HT1080 (cell line): ENCODE measurements at regions not wholly inside any gene's neighbourhood (a gene's known extent, or its start where the extent isn't known, plus 50 kb on each side); places are given as distances from the start of the nearest gene placed in this dataset.
A peak's percentile ranks its signal among the peaks of the same experiment; 100 is the strongest.
"Not testable (repeated sequence)": the region's sequence is repeated elsewhere in the genome, so short reads cannot be mapped to it uniquely, and the experiment has no call there.

ENCODE experiments used
- DNase-seq: peaks from one replicate; pipeline ENCODE4 v3.0.0-alpha.2; 2015; ENCODE audit warnings: low read depth

GRCh38 chr10:35946556-35946955 is 304.5 kb upstream of the FZD8 start:
- DNase-seq, result peak; percentile 3

DNA sequence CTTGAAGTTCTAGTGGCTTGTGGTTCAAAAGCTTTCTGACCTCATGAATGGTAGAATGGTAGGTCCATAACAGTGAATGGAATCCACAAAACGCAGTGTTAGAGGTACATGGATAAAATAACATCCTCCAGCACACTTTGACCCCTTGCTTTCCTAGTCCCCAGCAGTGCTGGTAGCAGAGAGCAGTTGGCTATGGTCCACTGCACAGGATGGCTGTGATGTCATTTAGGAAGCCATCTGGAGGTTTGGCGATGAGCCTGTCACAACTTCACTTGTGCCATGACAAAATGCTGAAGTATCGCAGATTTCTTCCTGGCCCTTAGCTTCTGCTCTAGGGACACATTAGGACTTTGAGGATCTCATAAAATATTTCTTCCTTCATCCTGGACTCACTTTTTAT is 300.0 kb upstream of the FZD8 start:
- no peak for DNase-seq

- no peak for DNase-seq
Measured at GRCh38 chr10:35940141-35941041, 298.3 kb upstream of the FZD8 start.

DNA sequence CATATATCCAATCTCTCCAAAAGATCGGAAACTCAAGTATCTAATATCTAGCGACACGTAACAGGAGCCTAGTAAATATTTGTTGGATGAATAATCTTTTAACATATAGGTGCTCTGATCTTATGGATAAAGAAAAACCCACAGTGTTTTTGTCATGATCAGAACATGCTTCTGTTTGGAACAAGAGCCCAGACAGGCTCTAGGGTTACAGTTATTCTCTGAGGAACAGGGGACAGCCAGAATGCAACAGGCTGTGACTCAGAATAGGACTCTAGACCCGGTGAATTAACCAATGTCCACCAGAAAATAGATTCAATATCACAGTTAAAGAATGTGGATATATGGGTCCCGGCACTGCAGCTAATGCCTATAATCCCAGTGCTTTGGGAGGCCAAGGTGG is 296.1 kb upstream of the FZD8 start:
- DNase-seq, result no peak

DNA sequence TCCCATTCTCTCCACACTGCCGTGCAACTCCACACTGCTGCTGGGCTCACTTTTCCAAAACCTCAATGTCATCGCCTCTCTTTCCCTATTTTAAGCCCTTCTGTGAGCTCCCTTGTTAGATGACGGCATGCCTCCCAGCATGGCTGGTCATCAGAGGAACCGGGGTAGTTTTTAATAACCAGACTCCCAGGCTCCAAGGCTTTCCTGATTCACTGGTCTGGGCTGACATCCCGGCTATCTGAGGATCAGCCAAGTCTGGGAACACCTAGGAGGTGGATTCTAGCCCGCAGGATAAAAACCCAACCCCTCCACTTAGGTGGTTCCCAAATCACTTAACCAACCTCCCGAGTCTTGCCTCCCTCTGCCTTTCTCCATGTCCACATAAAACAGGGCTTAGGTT is 295.4 kb upstream of the FZD8 start:
- DNase-seq, result no peak

- no peak for DNase-seq
Measured at GRCh38 chr10:35934642-35934995, 292.5 kb upstream of the FZD8 start.

DNA sequence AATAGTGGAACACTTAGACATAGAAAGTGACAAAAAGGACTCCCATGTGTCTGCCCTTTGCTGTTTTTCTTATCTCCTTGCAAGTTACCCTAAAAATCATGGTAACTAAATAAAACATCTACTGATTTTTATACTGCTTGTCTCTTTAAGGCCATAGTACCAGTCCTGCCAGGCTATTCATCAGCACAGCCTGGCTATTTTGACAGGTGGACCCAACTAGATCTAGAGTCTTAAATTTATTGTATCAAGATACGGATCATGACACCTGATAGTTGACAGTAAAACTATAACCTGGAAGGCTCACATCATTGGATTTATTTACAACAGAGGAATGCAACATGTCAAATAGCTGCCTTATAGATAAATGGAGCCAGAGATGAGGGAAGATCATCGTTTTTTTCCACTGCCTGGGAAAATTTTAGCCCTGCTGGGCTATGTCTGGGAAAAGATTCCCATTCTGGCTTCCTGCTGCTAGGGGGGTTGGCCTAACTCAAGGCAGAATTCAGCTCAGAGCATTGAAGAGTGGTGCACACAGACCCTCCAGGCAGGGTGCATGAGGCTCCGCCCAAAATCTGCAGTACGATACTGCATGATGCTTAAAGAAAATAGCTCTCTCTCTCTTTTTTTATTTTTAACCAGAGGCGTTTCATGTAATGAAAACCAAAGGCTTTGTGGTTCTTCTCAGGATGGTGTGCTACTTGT is 292.0 kb upstream of the FZD8 start:
- no peak for DNase-seq

- no peak for DNase-seq
Measured at GRCh38 chr10:35933491-35933890, 291.4 kb upstream of the FZD8 start.

DNA sequence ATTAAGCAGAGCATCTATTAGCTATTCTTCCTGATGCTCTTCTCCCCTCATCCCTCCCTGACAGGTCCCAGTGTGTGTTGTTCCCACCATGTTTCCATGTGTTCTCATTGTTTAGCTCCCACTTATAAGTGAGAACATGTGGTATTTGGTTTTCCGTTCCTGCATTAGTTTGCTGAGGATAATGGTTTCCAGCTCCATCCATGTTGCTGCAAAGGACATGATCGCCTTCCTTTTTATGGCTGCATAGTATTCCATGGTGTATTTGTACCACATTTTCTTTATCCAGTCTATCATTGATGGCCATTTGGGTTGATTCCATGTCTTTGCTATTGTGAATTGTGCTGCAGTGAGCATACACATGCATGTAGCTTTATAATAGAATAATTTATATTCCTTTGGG is 287.9 kb upstream of the FZD8 start:
- not testable (repeated sequence) for DNase-seq

GRCh38 chr10:35928748-35929147 is 286.7 kb upstream of the FZD8 start:
- DNase-seq, result no peak

- no peak for DNase-seq
Measured at GRCh38 chr10:35927990-35928488, 285.9 kb upstream of the FZD8 start.

DNA sequence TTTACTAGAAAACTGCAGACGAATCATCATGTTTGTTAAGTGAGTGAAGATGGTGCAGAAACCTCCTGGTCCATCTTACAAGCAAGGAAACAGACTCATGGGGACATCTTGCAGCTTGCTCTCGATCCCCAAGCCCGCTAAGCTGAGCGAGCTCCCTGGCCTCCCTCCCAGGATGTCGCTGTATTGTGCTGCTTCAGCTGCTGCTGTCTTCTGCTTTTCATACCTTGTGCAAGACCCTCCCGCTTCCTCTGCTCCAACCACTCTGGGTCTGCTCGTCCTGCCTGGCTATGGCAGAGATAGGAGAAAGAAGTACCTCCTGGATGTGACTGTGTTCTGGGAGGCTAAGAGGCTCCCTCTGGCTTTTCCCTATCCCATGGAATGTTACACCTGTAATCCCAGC is 285.2 kb upstream of the FZD8 start:
- no peak for DNase-seq

GRCh38 chr10:35926846-35927245 is 284.8 kb upstream of the FZD8 start:
- DNase-seq, result no peak

GRCh38 chr10:35925493-35925892 is 283.4 kb upstream of the FZD8 start:
- peak; percentile 13 for DNase-seq

DNA sequence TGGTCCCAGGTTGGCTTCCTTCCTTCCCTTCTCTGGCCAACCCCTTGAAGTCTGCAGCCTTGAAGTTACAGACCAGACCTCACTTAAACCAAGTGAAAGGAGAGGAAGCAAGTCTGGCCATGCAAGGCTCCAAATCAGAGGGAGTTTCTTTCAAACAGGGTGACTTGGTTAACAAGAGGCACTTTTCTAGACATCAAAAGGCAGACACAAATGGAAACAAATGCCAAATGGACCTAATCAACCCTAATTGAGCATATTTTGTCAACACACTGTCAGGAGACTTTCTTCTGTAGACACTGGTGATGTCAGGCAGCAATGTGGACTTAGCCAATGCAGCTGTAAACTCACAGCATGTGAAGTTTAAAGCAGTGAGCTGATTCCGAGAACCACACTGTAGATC is 282.7 kb upstream of the FZD8 start:
- no peak for DNase-seq

DNA sequence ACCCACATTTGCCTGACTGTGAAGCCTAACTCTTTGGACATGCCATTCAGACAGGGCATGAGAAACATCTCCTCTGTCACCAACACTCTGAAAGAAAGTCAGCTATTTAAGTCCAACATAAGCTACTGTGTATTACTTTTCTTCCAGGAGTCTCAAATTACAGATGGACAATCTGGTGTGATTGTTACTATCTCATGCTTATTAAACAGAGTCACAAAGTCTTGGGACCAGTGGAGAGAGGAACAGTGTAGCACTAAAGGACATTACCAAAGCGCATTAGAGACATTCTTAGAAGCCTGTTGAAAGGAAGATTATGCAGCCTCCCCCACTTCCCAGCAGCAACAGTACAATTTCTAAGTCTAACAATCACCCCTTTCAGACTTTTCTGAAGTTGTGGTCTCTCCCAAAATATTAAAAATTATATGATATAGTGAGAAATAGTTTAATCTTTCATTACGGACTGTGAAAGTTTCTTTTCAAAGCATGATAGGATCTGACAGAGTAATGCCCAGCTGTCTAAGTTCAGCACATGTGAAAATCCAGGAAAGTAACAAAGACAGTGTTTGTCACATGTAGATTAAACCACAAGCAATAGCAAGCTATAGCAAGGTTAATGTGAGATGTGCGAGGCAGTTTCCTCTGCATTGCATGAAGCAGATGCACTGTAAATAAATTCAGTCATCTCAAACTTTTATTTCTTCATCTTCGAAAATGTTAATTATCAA is 280.9 kb upstream of the FZD8 start:
- no peak for DNase-seq

GRCh38 chr10:35921866-35922350 is 279.8 kb upstream of the FZD8 start:
- no peak for DNase-seq

- DNase-seq, result no peak
Measured at GRCh38 chr10:35916791-35917190, 274.7 kb upstream of the FZD8 start.

DNA sequence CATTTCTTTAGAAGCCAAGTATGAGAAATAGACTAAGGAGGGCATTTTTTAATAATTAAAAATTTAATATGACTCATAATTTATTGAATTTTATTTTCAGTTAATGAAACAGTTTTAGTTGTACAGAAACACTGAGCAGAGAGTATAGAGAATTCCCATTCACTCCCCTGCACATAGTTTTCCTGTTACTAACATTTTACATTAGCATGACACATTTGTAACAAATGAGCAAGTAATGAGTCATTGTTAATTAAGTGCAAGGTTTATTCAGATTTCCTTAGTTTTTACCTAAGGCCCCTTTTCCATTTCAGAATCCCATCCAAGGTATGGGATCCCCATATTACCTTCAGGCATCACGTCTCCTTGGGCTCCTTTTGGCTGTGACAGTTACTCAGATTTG is 271.5 kb upstream of the FZD8 start:
- peak; percentile 59 for DNase-seq

DNA sequence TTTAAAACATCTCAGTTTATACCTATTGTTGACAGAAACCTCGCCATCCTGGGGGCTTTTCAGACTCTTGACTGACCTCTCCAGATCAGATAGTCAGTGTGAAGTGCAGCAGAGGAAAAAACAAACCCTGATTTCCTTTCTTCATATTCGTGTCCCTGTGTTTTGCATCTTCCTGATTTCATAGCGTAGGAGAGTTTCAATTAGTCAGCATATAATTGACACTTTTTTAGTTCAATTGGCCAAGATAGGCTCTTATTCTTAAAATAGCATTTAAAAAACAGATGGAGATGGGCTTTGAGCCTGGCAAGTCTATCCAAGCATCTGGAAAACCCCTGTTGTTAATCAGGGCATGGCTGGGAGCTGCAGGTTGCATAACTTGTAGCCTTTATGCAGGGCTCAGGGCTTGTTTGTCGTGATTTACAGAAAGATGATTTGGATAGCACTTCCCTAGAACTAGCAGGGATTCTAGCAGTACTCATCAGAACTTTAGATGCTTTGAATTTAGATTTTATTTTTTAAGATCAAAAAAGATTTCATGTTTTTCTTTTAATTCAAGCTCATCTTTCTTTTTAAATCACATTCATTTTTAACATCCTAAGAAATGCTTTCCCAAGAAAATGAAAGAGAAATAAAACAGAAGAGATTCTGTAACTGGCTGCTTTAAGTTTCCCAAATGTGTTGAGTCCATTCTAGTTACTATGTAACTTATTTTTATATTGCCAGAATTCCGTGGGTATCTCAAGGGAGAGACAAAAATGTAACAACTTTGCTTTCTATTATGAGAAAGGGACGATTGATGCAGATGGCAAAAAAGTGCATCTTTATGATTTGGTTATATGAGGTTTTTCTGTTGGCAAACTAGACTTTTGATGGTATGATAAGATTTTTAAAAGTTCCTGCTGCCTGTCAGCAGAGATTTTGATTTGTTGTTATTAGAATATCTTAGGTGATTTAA is 270.8 kb upstream of the FZD8 start:
- DNase-seq, result no peak

- no peak for DNase-seq
Measured at GRCh38 chr10:35911954-35912353, 269.9 kb upstream of the FZD8 start.
